HCT116 (cell line): ENCODE measurements at regions not wholly inside any gene's neighbourhood (a gene's known extent, or its start where the extent isn't known, plus 50 kb on each side); places are given as distances from the start of the nearest gene placed in this dataset.

Source experiments
- ATAC-seq: fragments of 200-7000 bp; cut with Tn5 transposase; 2 replicates; pipeline ENCODE4 v1.9.1; 2020; ENCODE audit warnings: mild to moderate bottlenecking, moderate library complexity
- BruUV-seq: library from RNA; stranded (reverse); fragments of 400-500 nt; replicated peaks from 2 replicates; lab custom pipeline; 2021; lab: Mats Ljungman, UMichigan
- CTCF ChIA-PET: fragments of 300-600 bp; sonication (Branson Sonifier 250); formaldehyde crosslinking; loops from one replicate; lab custom pipeline; 2021; ENCODE audit warnings: antibody characterized with exemption; lab: Charles Lee
- POLR2A ChIA-PET: fragments of 300-600, 350-600 bp; sonication (Branson Sonifier 250); formaldehyde crosslinking; loops from one replicate; lab custom pipeline; 2021; ENCODE audit warnings: antibody characterized with exemption; lab: Charles Lee
- RAD21 ChIA-PET, 2 experiments: fragments of 300-600 bp; sonication (Branson Sonifier 250); formaldehyde crosslinking; loops; one replicate each; lab custom pipeline; 2023; ENCODE audit warnings: low total read pairs in 2 of 2; ENCODE audit not compliant: uncharacterized antibody in 2 of 2, unreplicated experiment in 2 of 2, low non-redundant PET in 1 of 2; lab: Charles Lee
- DNase-seq: peaks from one replicate; pipeline ENCODE4 v3.0.0-alpha.2; 2010; ENCODE audit warnings: low read depth, low spot score
- H2AFZ ChIP-seq: fragments of 200-600 bp; shearing (Covaris generic), sonication (generic); 2 replicates; pipeline ENCODE4 v1.6.1; 2017; ENCODE audit warnings: low read depth, mixed run types, mixed read lengths, antibody characterized with exemption, low read length; ENCODE audit not compliant: poor library complexity, severe bottlenecking
- H3K27ac ChIP-seq: 2 replicates; pipeline ENCODE4 v1.5.1; 2012; ENCODE audit warnings: low read depth, low read length
- H3K27me3 ChIP-seq: fragments of 200-600 bp; sonication (generic); 2 replicates; pipeline ENCODE4 v1.6.1; 2016; ENCODE audit warnings: mixed run types, low read length, mixed read lengths; ENCODE audit not compliant: insufficient read depth
- H3K36me3 ChIP-seq, 2 experiments: fragments of 200-500 bp in 1 of 2; fragments of 200-600 bp in 1 of 2; sonication (Bioruptor generic) in 1 of 2; sonication (generic) in 1 of 2; 2 replicates each; pipeline versions ENCODE4 v1.5.1 to v1.6.1; 2014 to 2016; ENCODE audit warnings: low read length in 2 of 2, inconsistent platforms in 1 of 2, mixed read lengths in 1 of 2, mixed run types in 1 of 2; ENCODE audit not compliant: insufficient read depth in 2 of 2, control insufficient read depth in 1 of 2
- H3K4me1 ChIP-seq, 2 experiments: fragments of 200-600 bp in 1 of 2; sonication (generic) in 1 of 2; 2 replicates each; pipeline versions ENCODE4 v1.5.1 to v1.6.1; 2012 to 2017; ENCODE audit warnings: low read length in 2 of 2, inconsistent platforms in 1 of 2, mild to moderate bottlenecking in 1 of 2, mixed read lengths in 1 of 2, mixed run types in 1 of 2, moderate library complexity in 1 of 2; ENCODE audit not compliant: insufficient read depth in 2 of 2, control insufficient read depth in 1 of 2
- H3K4me2 ChIP-seq: fragments of 200-600 bp; sonication (generic); 2 replicates; pipeline ENCODE4 v1.6.1; 2017; ENCODE audit warnings: mixed run types, low read length, mixed read lengths
- H3K4me3 ChIP-seq, 2 experiments: fragments of 200-600 bp in 1 of 2; sonication (generic) in 1 of 2; replicated peaks in 1 of 2; 2 replicates each; pipeline ENCODE4 v1.5.1; 2011 to 2016; ENCODE audit warnings: low read length in 2 of 2, control low read depth in 1 of 2, low read depth in 1 of 2, mild to moderate bottlenecking in 1 of 2, mixed read lengths in 1 of 2, mixed run types in 1 of 2
- H3K79me2 ChIP-seq: fragments of 200-600 bp; sonication (generic); 2 replicates; pipeline ENCODE4 v1.6.1; 2017; ENCODE audit warnings: mild to moderate bottlenecking, mixed run types, low read length, moderate library complexity, mixed read lengths; ENCODE audit not compliant: insufficient read depth
- H3K9ac ChIP-seq: fragments of 200-600 bp; sonication (generic); 2 replicates; pipeline ENCODE4 v1.6.1; 2016; ENCODE audit warnings: low read length, mixed read lengths
- H3K9me2 ChIP-seq: fragments of 200-600 bp; sonication (generic), shearing (Covaris generic); 2 replicates; pipeline ENCODE4 v1.6.1; 2017; ENCODE audit warnings: mixed run types, mild to moderate bottlenecking, moderate library complexity; ENCODE audit not compliant: insufficient read depth
- H3K9me3 ChIP-seq, 2 experiments: fragments of 200-500 bp in 1 of 2; fragments of 200-600 bp in 1 of 2; sonication (Bioruptor generic) in 1 of 2; sonication (generic) in 1 of 2; 2 replicates each; pipeline ENCODE4 v1.6.1; 2014 to 2017; ENCODE audit warnings: low read length in 2 of 2, mixed read lengths in 2 of 2, inconsistent platforms in 1 of 2, low read depth in 1 of 2, mild to moderate bottlenecking in 1 of 2, mixed run types in 1 of 2, moderate library complexity in 1 of 2; ENCODE audit not compliant: control insufficient read depth in 1 of 2, insufficient read depth in 1 of 2
- H4K20me1 ChIP-seq: fragments of 200-600 bp; sonication (generic), shearing (Covaris generic); 2 replicates; pipeline ENCODE4 v1.6.1; 2017; ENCODE audit warnings: mixed run types, mild to moderate bottlenecking, moderate library complexity; ENCODE audit not compliant: insufficient read depth
- EGR1 ChIP-seq: IDR thresholded peaks from 2 replicates; pipeline ENCODE4 v1.6.1; 2012; ENCODE audit warnings: low read depth
- EZH2 ChIP-seq: fragments of 200-600 bp; sonication (generic); IDR thresholded peaks from 2 replicates; pipeline ENCODE4 v1.6.1; 2017; ENCODE audit warnings: antibody characterized with exemption, mixed run types
- FOSL1 ChIP-seq: IDR thresholded peaks from 2 replicates; pipeline ENCODE4 v1.6.1; 2012; ENCODE audit warnings: low read depth
- JUND ChIP-seq: IDR thresholded peaks from 2 replicates; pipeline ENCODE4 v1.6.1; 2012
- SRF ChIP-seq: IDR thresholded peaks from 2 replicates; pipeline ENCODE4 v1.6.1; 2012; ENCODE audit warnings: low read depth
- TCF7L2 ChIP-seq: IDR thresholded peaks from 2 replicates; pipeline ENCODE4 v1.7.0; 2011; ENCODE audit warnings: borderline replicate concordance, inconsistent platforms; ENCODE audit not compliant: insufficient read depth, insufficient read length; ENCODE audit errors: extremely low read depth
- YY1 ChIP-seq: IDR thresholded peaks from 2 replicates; pipeline ENCODE4 v1.6.1; 2011; ENCODE audit warnings: low read length, low read depth, moderate library complexity, mild to moderate bottlenecking; ENCODE audit not compliant: insufficient replicate concordance; ENCODE audit errors: extremely low read depth
- ZBTB33 ChIP-seq: IDR thresholded peaks from 2 replicates; pipeline ENCODE4 v1.6.1; 2011; ENCODE audit warnings: mild to moderate bottlenecking, low read length, moderate library complexity; ENCODE audit not compliant: insufficient replicate concordance; ENCODE audit errors: extremely low read depth
- ZFX ChIP-seq: fragments of 450-650 bp; IDR thresholded peaks from 2 replicates; pipeline ENCODE4 v1.6.1; 2017
- ZNF274 ChIP-seq: fragments of 200-500 bp; sonication (Bioruptor generic); IDR thresholded peaks from 2 replicates; pipeline ENCODE4 v1.6.1; 2014; ENCODE audit warnings: mild to moderate bottlenecking, low read depth, low read length, inconsistent platforms
- intact Hi-C: fragments of 100-400 bp; cut with micrococcal nuclease; formaldehyde crosslinking; loops from 2 replicates; pipeline ENCODE4 v1.10.0; 2022
- TF ChIP-seq, protein P1 (sequence below): IDR thresholded peaks from 2 replicates; pipeline ENCODE4 v1.6.1; 2012
- TF ChIP-seq, protein P2 (sequence below): IDR thresholded peaks from 2 replicates; pipeline ENCODE4 v1.6.1; 2012

GRCh38 chr6:91694016-91694654, 1107.3 kb upstream of the MAP3K7 start:
- no peaks in the 10 kb centered on the region for H3K36me3 ChIP-seq
- no peaks in the 10 kb centered on the region for H3K9me2 ChIP-seq
- peaks cover 15 to 16% of the 10 kb centered on the region in 2 experiments; a peak in 3 of 4 replicates for H3K9me3 ChIP-seq
- DNase-seq (no peak), ATAC-seq (no peak)
- ChIA-PET POLR2A (no interaction called here), RAD21 (no interaction called here), CTCF (no interaction called here)
- H3K4me3 ChIP-seq, result no peak overlapping the region
- intact Hi-C loops, result no loop called here
- no peak overlapping the region for H2AFZ ChIP-seq
- no TSS peak for BruUV-seq
- H3K27me3 ChIP-seq, result no peaks in the 10 kb centered on the region
- TF ChIP-seq EGR1, result no peak
- TF ChIP-seq EZH2, result no peak
- peak; percentile 80 for TF ChIP-seq TCF7L2
- TF ChIP-seq, protein P1, sequence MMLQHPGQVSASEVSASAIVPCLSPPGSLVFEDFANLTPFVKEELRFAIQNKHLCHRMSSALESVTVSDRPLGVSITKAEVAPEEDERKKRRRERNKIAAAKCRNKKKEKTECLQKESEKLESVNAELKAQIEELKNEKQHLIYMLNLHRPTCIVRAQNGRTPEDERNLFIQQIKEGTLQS, result no peak
- no peak for TF ChIP-seq JUND
- no peak for TF ChIP-seq ZFX
- no peak for TF ChIP-seq SRF
- no peak for TF ChIP-seq ZNF274
- TF ChIP-seq FOSL1, result no peak
- H3K79me2 ChIP-seq, result no peaks in the 10 kb centered on the region
- H3K9ac ChIP-seq, result no peak overlapping the region
- H4K20me1 ChIP-seq, result no peaks in the 10 kb centered on the region
- H3K4me2 ChIP-seq, result no peak overlapping the region
- no peak overlapping the region for H3K27ac ChIP-seq
- H3K4me1 ChIP-seq, result no peaks in the 10 kb centered on the region

GRCh38 chr6:91691449-91691848, 1104.6 kb upstream of the MAP3K7 start:
- H3K4me2 ChIP-seq, result no peak overlapping the region
- no peaks in the 10 kb centered on the region for H3K36me3 ChIP-seq
- no peaks in the 10 kb centered on the region for H3K9me2 ChIP-seq
- no peak overlapping the region for H3K27ac ChIP-seq
- CTCF ChIA-PET, result no interaction called here
- TF ChIP-seq ZBTB33 (no peak), FOSL1 (no peak), SRF (no peak), YY1 (no peak)
- TF ChIP-seq, protein P2, sequence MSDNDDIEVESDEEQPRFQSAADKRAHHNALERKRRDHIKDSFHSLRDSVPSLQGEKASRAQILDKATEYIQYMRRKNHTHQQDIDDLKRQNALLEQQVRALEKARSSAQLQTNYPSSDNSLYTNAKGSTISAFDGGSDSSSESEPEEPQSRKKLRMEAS, result no peak
- TF ChIP-seq, all 23 proteins: peak for 0
- ChIA-PET RAD21 (no interaction called here), POLR2A (no interaction called here)
- Histone ChIP-seq H3K27me3 (no peaks in the 10 kb centered on the region), H3K4me3 (no peak overlapping the region), H2AFZ (no peak overlapping the region), H3K4me1 (no peaks in the 10 kb centered on the region), H4K20me1 (no peaks in the 10 kb centered on the region), H3K9me3 (peaks cover 7 to 10% of the 10 kb centered on the region in 2 experiments; a peak in 3 of 4 replicates), H3K9ac (no peak overlapping the region), H3K79me2 (no peaks in the 10 kb centered on the region)
- DNase-seq, result no peak
- no TSS peak for BruUV-seq
- ATAC-seq, result no peak
- intact Hi-C loops, result no loop called here
